Activated naive CD4-positive, alpha-beta T cell treated with anti-CD3 and anti-CD28 coated beads for 36 hours (primary cell): ENCODE measurements at regions not wholly inside any gene's neighbourhood (a gene's known extent, or its start where the extent isn't known, plus 50 kb on each side); places are given as distances from the start of the nearest gene placed in this dataset.
A peak's percentile ranks its signal among the peaks of the same experiment; 100 is the strongest.

Experiments used
- CTCF ChIA-PET: fragments of 350-600 bp; sonication (Branson Sonifier 250); formaldehyde crosslinking; loops from one replicate; lab custom pipeline; 2021; ENCODE audit warnings: antibody characterized with exemption; lab: Charles Lee
- DNase-seq: peaks from one replicate; pipeline ENCODE4 v3.0.0-alpha.2; 2020
- H3K27ac Mint-ChIP-seq: one replicate; pipeline ENCODE4 v1.8.0; 2021; ENCODE audit warnings: mild to moderate bottlenecking, mixed read lengths
- H3K27me3 Mint-ChIP-seq: one replicate; pipeline ENCODE4 v1.8.0; 2021; ENCODE audit warnings: low read depth, mixed read lengths
- H3K36me3 Mint-ChIP-seq: one replicate; pipeline ENCODE4 v1.8.0; 2021; ENCODE audit warnings: low read depth, mixed read lengths
- H3K4me1 Mint-ChIP-seq: one replicate; pipeline ENCODE4 v1.8.0; 2021; ENCODE audit warnings: low read depth, mixed read lengths
- H3K4me3 Mint-ChIP-seq: one replicate; pipeline ENCODE4 v1.8.0; 2021; ENCODE audit warnings: mild to moderate bottlenecking, moderate library complexity, mixed read lengths
- H3K9me3 Mint-ChIP-seq: one replicate; pipeline ENCODE4 v1.8.0; 2021; ENCODE audit warnings: mixed read lengths
- intact Hi-C: fragments of 100-400 bp; cut with micrococcal nuclease; formaldehyde crosslinking; loops from one replicate; pipeline ENCODE4 v1.15.1; 2023

GRCh38 chr12:131454418-131455217 lies 256.3 kb upstream of the SFSWAP start:
- peak; percentile 42 for DNase-seq
- H3K27ac Mint-ChIP-seq = no peak overlapping the region
- CTCF ChIA-PET = interaction anchor here (0.7 to 2.6 kb wide), 3 partner anchors 19 to 350 kb away, joined by 3 to 9 read pairs (median 3); no protein-coding TSS in a partner anchor
- no peaks in the 10 kb centered on the region for H3K4me1 Mint-ChIP-seq
- H3K36me3 Mint-ChIP-seq = no peaks in the 10 kb centered on the region
- intact Hi-C loops = no loop called here
- H3K27me3 Mint-ChIP-seq = peaks cover 10% of the 10 kb centered on the region
- H3K9me3 Mint-ChIP-seq = peaks cover 3% of the 10 kb centered on the region
- no peak overlapping the region for H3K4me3 Mint-ChIP-seq

- H3K27me3 Mint-ChIP-seq = peaks cover 10% of the 10 kb centered on the region
Measured at GRCh38 chr12:131455218-131455506, 255.7 kb upstream of the SFSWAP start.

GRCh38 chr12:131455581-131456110 lies 255.2 kb upstream of the SFSWAP start:
- peaks cover 3% of the 10 kb centered on the region for H3K9me3 Mint-ChIP-seq
- H3K27ac Mint-ChIP-seq = no peak overlapping the region
- DNase-seq = no peak
- H3K4me1 Mint-ChIP-seq = no peaks in the 10 kb centered on the region
- CTCF ChIA-PET = interaction anchor here (0.7 to 2.6 kb wide), 3 partner anchors 11 to 351 kb away, joined by 3 to 9 read pairs (median 3); no protein-coding TSS in a partner anchor
- H3K36me3 Mint-ChIP-seq = no peaks in the 10 kb centered on the region
- intact Hi-C loops = no loop called here
- H3K27me3 Mint-ChIP-seq = peaks cover 14% of the 10 kb centered on the region
- no peak overlapping the region for H3K4me3 Mint-ChIP-seq

More at GRCh38 chr12:131455218-131455506, 255.7 kb upstream of the SFSWAP start:
- Mint-ChIP-seq H3K4me3 (no peak overlapping the region), H3K4me1 (no peaks in the 10 kb centered on the region), H3K9me3 (peaks cover 3% of the 10 kb centered on the region), H3K36me3 (no peaks in the 10 kb centered on the region), H3K27ac (no peak overlapping the region)
- CTCF ChIA-PET = interaction anchor here (0.7 to 2.6 kb wide), 3 partner anchors 18 to 350 kb away, joined by 3 to 9 read pairs (median 3); no protein-coding TSS in a partner anchor
- no peak for DNase-seq
- intact Hi-C loops = no loop called here

- H3K27ac Mint-ChIP-seq = no peak overlapping the region
- intact Hi-C loops = no loop called here
- CTCF ChIA-PET = interaction anchor here (0.7 to 2.6 kb wide), 2 partner anchors 10 to 352 kb away, joined by 3 to 9 read pairs; no protein-coding TSS in a partner anchor
- H3K4me3 Mint-ChIP-seq = no peak overlapping the region
- H3K9me3 Mint-ChIP-seq = no peaks in the 10 kb centered on the region
- no peaks in the 10 kb centered on the region for H3K4me1 Mint-ChIP-seq
- no peaks in the 10 kb centered on the region for H3K36me3 Mint-ChIP-seq
- H3K27me3 Mint-ChIP-seq = peaks cover 14% of the 10 kb centered on the region
- no peak for DNase-seq
Measured at GRCh38 chr12:131456301-131457027, 254.4 kb upstream of the SFSWAP start.

GRCh38 chr12:131457028-131457310 lies 253.9 kb upstream of the SFSWAP start:
- H3K9me3 Mint-ChIP-seq = no peaks in the 10 kb centered on the region
- no peak overlapping the region for H3K27ac Mint-ChIP-seq
- peaks cover 11% of the 10 kb centered on the region for H3K27me3 Mint-ChIP-seq
- no peaks in the 10 kb centered on the region for H3K4me1 Mint-ChIP-seq
- intact Hi-C loops = no loop called here
- CTCF ChIA-PET = no interaction called here
- H3K36me3 Mint-ChIP-seq = no peaks in the 10 kb centered on the region
- no peak overlapping the region for H3K4me3 Mint-ChIP-seq
- no peak for DNase-seq

- no peaks in the 10 kb centered on the region for H3K36me3 Mint-ChIP-seq
- no peaks in the 10 kb centered on the region for H3K4me1 Mint-ChIP-seq
- no peaks in the 10 kb centered on the region for H3K9me3 Mint-ChIP-seq
- intact Hi-C loops = no loop called here
- CTCF ChIA-PET = no interaction called here
- H3K27me3 Mint-ChIP-seq = peaks cover 7% of the 10 kb centered on the region
- no peak overlapping the region for H3K4me3 Mint-ChIP-seq
- H3K27ac Mint-ChIP-seq = no peak overlapping the region
- no peak for DNase-seq
Measured at GRCh38 chr12:131457331-131458047, 253.4 kb upstream of the SFSWAP start.

- Mint-ChIP-seq H3K27me3 (peaks cover 6% of the 10 kb centered on the region), H3K4me1 (no peaks in the 10 kb centered on the region), H3K27ac (no peak overlapping the region), H3K9me3 (no peaks in the 10 kb centered on the region), H3K4me3 (no peak overlapping the region), H3K36me3 (no peaks in the 10 kb centered on the region)
- intact Hi-C loops = no loop called here
- CTCF ChIA-PET = no interaction called here
- DNase-seq = no peak
Measured at GRCh38 chr12:131458048-131458374, 252.9 kb upstream of the SFSWAP start.

- Mint-ChIP-seq H3K4me3 (no peak overlapping the region), H3K9me3 (no peaks in the 10 kb centered on the region), H3K27me3 (peaks cover 6% of the 10 kb centered on the region), H3K27ac (no peak overlapping the region), H3K36me3 (no peaks in the 10 kb centered on the region), H3K4me1 (no peaks in the 10 kb centered on the region)
- DNase-seq = no peak
- intact Hi-C loops = no loop called here
- CTCF ChIA-PET = no interaction called here
Measured at GRCh38 chr12:131458931-131459772, 251.7 kb upstream of the SFSWAP start.

GRCh38 chr12:131459773-131460365 lies 251.0 kb upstream of the SFSWAP start:
- H3K4me3 Mint-ChIP-seq = no peak overlapping the region
- H3K4me1 Mint-ChIP-seq = no peaks in the 10 kb centered on the region
- H3K9me3 Mint-ChIP-seq = no peaks in the 10 kb centered on the region
- DNase-seq = no peak
- no peaks in the 10 kb centered on the region for H3K36me3 Mint-ChIP-seq
- no peak overlapping the region for H3K27ac Mint-ChIP-seq
- H3K27me3 Mint-ChIP-seq = peaks cover 6% of the 10 kb centered on the region
- intact Hi-C loops = no loop called here
- CTCF ChIA-PET = no interaction called here

GRCh38 chr12:131460520-131460919 lies 250.4 kb upstream of the SFSWAP start:
- Mint-ChIP-seq H3K27me3 (peaks cover 4% of the 10 kb centered on the region), H3K36me3 (no peaks in the 10 kb centered on the region), H3K4me1 (no peaks in the 10 kb centered on the region), H3K27ac (no peak overlapping the region), H3K9me3 (no peaks in the 10 kb centered on the region), H3K4me3 (no peak overlapping the region)
- intact Hi-C loops = no loop called here
- CTCF ChIA-PET = no interaction called here
- DNase-seq = no peak

GRCh38 chr12:131461096-131461495 lies 249.8 kb upstream of the SFSWAP start:
- no peaks in the 10 kb centered on the region for H3K36me3 Mint-ChIP-seq
- H3K4me3 Mint-ChIP-seq = no peak overlapping the region
- no peaks in the 10 kb centered on the region for H3K9me3 Mint-ChIP-seq
- no peaks in the 10 kb centered on the region for H3K4me1 Mint-ChIP-seq
- H3K27me3 Mint-ChIP-seq = peaks cover 4% of the 10 kb centered on the region
- DNase-seq = no peak
- CTCF ChIA-PET = no interaction called here
- no peak overlapping the region for H3K27ac Mint-ChIP-seq
- intact Hi-C loops = no loop called here
